HG02763 (cell line): ENCODE measurements at regions not wholly inside any gene's neighbourhood (a gene's known extent, or its start where the extent isn't known, plus 50 kb on each side); places are given as distances from the start of the nearest gene placed in this dataset.

Experiments used
- ATAC-seq: cut with Tn5 transposase; IDR thresholded peaks from one replicate; pipeline ENCODE4 v1.9.1; 2021; ENCODE audit warnings: mild to moderate bottlenecking, moderate library complexity; ENCODE audit not compliant: unreplicated experiment

- ATAC-seq = no peak
These were observed 330.8 kb downstream of the PTEN start for GRCh38 chr10:88194041-88194887.

- ATAC-seq = no peak
These were observed 331.5 kb downstream of the PTEN start for GRCh38 chr10:88194961-88195367.

DNA sequence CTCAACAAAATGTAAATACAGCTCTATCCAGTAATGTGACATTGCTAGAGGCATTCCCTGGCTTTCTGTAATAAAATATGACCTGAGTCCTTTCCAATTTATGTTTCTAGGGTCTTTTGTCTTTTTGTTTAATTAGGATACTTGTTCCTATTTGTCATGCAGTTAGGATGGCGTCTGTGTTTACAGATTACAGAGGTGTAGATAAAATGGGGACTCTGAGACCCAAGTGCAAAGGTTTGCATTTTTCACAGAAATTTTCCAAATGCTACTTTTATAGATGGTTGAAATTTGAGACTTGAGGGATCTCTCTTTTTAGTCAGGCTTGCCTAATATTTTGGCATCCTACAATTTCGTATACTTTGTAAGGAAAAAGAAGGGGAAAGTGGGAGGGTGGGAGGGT is 332.4 kb downstream of the PTEN start:
- no peak for ATAC-seq

DNA sequence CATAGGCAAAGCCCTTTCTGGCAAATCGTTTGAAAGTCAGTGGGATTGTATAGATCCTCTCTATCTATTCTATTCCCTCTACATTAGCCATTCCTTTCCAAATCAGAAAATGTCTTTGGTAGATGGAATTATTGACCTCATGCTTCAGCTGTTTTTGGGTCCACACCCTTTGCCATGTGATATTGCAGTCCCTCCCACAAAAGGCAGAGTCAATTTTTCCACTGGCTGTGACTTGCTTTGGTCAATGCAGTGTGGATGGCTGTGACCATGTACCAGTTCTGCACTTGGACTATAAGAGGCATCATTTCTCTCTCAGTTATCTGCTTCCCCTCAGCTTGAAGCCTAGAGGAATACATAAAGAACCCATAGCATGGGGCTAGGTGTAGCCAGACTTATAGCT is 332.9 kb downstream of the PTEN start:
- ATAC-seq = no peak

DNA sequence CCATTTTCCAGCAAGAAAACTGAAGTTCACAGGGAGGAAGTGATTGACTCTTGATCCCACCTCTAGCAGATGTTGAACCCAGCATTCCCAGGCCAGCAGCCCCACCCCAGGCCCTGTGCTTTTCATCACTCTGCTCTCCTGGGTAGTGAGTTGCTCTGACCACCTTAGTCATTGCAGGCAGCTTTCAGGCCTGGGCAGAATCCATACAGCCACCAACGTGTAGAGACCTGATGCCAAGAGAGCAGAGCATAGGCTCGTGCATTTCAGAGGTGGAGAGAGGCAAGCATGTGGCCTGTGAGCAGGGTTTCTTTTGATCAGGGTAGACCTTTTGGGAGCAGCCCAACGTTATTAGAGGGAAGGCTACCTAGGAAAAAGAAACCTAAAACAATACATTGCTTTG is 334.6 kb downstream of the PTEN start:
- ATAC-seq = no peak

DNA sequence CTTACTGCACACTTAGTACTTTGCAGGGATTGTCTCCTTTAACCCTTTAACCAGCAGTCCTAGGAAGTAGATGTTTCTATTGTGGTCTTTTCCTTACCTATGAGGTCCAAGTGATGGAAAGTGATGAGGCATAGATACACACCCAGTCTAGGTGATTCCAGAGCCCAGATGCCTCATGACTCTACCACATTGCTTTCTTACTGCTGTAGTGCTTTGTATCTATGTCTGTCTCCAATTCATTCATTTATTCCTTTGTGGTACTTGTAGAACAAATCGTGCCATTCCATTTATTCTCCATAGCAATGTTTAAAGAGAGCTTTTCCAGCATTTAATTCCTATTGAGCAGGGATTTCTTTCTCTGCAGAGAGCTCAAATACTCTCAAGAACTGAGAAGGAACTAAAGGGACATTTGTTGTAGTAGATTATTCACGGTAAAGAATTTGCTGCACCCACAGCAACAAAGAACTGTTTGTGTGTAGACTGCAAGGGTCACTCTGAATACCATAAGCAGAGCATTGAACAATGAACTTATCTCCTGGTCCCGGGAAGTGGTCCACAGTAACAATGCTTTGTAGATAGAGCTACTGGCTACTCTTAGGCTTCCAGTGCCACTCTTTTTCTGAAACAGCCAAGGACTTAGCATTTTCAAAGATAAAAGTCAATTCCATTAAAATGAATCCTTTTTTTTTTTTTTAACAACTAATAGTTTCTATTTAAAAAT is 337.0 kb downstream of the PTEN start:
- no peak for ATAC-seq

DNA sequence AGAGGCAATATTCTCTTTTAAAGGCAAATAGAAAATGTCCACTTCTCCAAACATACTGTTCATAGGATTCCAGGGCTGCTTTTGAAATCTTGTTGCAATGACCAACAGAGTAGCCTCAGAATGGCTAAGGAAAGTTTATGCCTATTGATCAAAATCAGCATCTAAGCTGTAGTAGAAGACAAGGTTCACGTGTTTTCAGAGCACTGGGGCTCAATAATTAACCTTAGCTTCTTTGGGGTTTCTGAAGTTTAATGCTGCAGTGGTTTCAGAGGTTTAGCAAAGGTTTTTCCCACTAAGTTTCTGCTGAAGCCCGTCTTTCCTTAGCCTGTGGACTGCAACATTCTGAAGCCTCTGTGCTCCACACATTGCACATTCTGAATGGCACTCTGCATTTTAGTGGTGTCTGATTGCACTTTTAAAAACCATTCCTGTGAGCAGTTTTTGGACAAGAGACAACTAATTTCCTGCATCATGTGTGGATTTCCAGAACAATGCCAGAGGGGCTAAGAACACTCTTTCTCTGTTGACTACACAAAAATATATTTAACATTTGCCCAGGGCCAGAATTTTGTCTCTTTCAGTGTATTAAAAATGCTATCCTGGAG is 342.5 kb downstream of the PTEN start:
- ATAC-seq = peak; percentile 66

DNA sequence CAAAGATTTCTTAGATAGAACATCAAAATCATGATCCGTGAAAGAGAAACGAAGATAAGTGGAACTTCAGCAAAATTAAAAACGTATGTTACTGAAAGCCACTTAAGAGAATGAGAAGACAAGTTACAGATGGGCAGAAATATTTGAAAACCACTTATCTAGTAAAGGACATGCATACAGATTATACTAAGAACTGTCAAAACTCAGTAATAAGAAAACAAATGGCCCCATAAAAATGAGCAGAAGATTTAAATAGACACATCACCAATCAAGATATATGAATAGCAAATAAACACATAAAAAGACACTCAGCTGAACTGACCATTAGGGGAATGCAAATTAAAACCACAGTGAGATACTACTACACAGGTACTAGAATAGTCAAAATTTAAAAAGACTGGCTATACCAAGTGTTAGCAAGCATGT is 343.7 kb downstream of the PTEN start:
- no peak for ATAC-seq

GRCh38 chr10:88209231-88209630 is 345.8 kb downstream of the PTEN start:
- no peak for ATAC-seq

DNA sequence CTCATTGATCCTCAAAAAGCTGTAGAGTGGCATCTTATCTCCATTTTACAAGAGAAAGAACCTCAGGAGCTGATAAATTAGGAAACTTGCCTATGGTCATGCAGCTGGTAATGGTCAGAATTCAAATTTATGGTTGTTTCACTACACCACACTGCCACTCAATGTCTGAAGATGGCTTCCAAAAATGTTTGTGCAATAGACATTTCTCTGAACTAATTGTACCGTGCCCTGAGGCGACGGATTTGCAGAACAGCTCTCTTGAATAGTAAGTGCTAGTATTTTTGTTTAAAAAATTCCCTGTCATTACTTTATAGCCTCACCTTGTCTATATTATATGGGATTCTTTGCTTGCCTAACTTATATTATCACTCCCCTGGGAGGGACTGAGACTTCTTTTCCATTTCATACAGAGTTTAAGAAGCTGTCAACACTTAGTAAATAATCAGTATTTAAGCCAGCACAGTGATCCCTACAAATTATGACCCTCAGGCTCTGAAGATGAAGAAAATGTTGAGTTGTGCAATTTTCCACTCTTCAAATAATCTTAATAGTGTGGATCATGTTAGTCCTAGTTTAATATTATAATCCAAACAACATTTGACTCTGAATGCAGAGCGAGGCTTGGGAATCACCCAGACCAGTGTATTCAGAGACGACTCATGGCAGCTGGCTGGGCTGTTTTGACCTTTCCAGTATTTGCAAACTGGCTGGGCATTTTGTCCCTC is 346.6 kb downstream of the PTEN start:
- ATAC-seq = no peak

- ATAC-seq = no peak
These were observed 347.8 kb downstream of the PTEN start for GRCh38 chr10:88211230-88211629.

DNA sequence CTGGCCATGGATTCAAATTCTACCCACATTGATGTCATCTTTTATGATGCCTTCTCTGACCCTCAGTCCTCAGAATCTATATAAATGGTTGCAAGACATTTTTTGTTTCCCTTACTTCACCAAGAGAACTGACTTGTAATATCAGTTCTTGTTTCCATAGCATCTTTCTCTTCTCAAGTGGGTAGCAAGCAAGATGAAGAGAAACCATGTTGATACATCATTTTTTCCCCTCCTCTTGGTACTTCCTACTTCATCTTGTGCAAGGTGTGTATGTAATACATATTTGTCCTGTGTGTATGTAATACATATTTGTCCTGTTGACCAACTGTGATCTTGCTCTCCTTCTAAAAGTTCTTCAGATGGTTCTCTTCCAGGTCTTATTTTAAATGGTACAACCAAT is 348.6 kb downstream of the PTEN start:
- no peak for ATAC-seq

DNA sequence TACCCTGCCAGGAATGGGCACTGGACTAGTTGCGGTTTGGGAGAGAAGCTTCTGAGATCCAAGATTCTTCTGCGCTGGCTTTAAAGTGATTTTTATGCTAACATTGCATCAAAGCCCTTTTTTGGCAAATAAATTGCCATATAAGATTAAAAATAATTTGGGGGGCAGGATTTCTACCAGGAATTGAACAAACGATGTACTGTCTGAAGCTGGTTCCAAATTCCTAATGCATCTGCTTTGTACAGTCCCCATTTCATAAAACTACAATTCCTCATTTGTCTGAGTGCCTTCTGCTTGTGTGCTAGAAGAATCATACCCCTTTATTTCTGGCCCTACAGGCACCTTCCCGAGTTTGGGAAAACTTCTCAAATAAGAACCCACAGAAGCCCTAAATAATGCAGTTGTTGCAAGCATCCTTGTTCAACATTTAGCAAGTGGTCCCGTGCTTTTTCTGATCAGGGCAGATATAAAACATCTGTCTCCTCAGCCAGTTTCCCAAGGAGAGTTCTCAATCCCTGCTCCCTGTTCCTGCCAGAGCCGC is 349.7 kb downstream of the PTEN start:
- no peak for ATAC-seq

DNA sequence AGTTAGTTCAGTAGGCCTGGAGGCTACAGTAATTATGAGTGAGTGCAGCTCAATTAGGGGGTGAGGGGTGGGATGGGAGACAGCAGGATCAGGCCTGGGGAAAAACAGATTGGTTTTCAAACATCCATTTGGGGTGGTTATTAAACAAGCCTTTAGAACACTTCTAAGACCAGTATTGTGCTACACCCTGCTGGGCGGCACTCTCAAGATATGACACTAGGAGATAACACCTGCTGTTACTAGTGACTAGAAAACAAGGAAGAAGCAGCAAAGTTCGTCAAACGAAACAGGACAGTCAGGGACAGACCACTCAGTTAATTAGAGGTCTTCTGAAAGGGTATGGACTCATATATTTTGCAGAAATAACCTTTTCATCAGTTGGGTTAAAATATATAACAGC is 353.6 kb downstream of the PTEN start:
- no peak for ATAC-seq

DNA sequence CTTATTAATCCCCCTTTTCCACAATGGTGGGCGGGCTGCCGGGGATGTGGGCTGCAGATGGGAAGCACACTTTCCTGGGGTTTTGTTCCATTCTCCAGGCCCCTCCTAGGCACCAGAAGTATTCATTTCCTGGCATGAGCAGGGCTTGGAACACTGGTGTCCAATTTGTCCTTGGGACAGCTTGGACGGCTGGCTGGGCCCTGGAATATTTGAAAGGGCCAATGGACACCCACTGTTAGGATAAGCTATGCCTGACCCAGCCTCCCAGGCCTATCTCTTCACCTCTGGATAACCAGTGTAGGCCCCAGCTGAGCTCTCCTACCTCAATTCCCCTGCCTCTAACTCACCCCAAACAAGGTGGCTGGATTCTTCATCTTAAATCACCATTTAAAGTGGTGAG is 354.9 kb downstream of the PTEN start:
- ATAC-seq = no peak

DNA sequence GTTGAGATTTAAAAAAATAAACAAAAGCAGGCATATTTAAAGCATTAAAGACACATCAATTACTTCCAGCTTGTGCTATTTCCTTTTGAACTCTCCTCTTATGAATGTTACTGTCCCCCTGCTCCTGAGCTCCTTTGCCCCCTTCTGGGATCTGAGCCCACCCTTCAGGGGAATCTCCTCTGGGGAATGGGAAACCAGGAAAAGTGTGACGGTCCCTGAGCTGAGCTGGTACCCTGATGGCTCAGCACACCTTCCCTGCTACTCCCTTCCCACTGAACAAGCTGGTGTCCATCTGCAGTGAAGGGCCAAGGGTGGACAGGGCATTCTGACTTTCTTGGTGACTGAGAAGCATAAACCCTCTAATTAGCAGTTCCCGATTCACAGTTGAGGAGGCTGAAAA is 356.3 kb downstream of the PTEN start:
- no peak for ATAC-seq

- no peak for ATAC-seq
These were observed 357.9 kb downstream of the PTEN start for GRCh38 chr10:88221010-88221973.

DNA sequence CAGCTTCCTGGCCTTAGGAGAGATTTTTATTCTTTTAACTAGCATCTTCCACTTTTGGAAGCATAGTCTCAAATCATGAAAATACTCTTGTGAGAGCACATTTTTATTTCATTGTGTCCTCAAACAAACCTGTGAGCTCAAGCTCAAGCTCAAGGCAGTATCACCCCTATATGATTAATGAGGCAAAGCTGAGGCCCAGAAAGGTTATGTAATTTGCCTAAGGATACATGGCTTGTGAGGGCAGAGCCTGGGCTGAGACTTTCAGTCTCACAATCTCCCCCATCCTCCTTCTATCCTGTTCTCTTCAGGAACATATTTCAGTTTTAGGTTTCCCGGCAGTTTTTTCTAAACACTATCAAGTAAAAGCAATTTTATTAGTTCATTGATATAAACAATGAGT is 359.5 kb downstream of the PTEN start:
- ATAC-seq = no peak
